ENCODE measurements at regions not wholly inside any gene's neighbourhood (a gene's known extent, or its start where the extent isn't known, plus 50 kb on each side); places are given as distances from the start of the nearest gene placed in this dataset.

- H3K36me3 ChIP-seq, result no peaks in the 10 kb centered on the region
- DNase-seq, result no peak
- peaks cover 4% of the 10 kb centered on the region for H3K4me1 ChIP-seq
- H3K9ac ChIP-seq (ENCODE audit: low read depth in 2 of 2, low read length in 2 of 2), result no peak overlapping the region
- H3K27me3 ChIP-seq, result no peaks in the 10 kb centered on the region
- intact Hi-C loops (cut with DNase I), result no loop called here
- no peak overlapping the region for H3K4me3 ChIP-seq
- TF ChIP-seq, protein P1, sequence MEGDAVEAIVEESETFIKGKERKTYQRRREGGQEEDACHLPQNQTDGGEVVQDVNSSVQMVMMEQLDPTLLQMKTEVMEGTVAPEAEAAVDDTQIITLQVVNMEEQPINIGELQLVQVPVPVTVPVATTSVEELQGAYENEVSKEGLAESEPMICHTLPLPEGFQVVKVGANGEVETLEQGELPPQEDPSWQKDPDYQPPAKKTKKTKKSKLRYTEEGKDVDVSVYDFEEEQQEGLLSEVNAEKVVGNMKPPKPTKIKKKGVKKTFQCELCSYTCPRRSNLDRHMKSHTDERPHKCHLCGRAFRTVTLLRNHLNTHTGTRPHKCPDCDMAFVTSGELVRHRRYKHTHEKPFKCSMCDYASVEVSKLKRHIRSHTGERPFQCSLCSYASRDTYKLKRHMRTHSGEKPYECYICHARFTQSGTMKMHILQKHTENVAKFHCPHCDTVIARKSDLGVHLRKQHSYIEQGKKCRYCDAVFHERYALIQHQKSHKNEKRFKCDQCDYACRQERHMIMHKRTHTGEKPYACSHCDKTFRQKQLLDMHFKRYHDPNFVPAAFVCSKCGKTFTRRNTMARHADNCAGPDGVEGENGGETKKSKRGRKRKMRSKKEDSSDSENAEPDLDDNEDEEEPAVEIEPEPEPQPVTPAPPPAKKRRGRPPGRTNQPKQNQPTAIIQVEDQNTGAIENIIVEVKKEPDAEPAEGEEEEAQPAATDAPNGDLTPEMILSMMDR (IDR thresholded peaks at IDR 0.05), result no peak
- H3K27ac ChIP-seq, result no peak overlapping the region
- no peaks in the 10 kb centered on the region for H3K9me3 ChIP-seq
Measured at GRCh38 chr4:20592013-20592412, 108.2 kb upstream of the PACRGL start.

DNA sequence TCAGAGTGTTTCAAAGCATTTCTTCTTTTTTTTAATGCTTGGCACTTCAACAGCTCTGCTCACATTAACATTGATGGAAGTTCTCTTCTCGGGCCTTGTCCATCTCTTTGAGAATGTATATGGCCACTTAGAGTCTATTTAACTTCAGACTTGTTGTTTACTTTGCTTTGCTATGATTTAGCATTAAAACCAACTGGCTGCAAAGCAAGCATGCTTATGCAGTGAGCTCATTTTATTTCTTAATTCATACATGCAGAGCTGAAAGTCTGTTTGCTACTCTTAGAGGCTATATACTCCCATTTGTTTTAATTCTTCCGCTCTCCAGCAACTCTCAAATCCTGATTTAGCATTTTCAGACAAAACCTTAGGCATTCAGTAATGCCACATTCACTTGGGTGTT, 107.6 kb upstream of the PACRGL start:
- intact Hi-C loops (cut with DNase I), result no loop called here
- Histone ChIP-seq H3K9ac (ENCODE audit: low read depth in 2 of 2, low read length in 2 of 2) (no peak overlapping the region), H3K27me3 (no peaks in the 10 kb centered on the region), H3K27ac (no peak overlapping the region), H3K4me3 (no peak overlapping the region), H3K9me3 (no peaks in the 10 kb centered on the region), H3K36me3 (no peaks in the 10 kb centered on the region), H3K4me1 (peaks cover 4% of the 10 kb centered on the region)
- DNase-seq, result no peak
- TF ChIP-seq, protein P1 (IDR thresholded peaks at IDR 0.05), result no peak

- no peaks in the 10 kb centered on the region for H3K4me1 ChIP-seq
- intact Hi-C loops (cut with DNase I), result no loop called here
- no peaks in the 10 kb centered on the region for H3K27me3 ChIP-seq
- H3K9ac ChIP-seq (ENCODE audit: low read depth in 2 of 2, low read length in 2 of 2), result no peak overlapping the region
- H3K4me3 ChIP-seq, result no peak overlapping the region
- DNase-seq, result no peak
- TF ChIP-seq, protein P1 (IDR thresholded peaks at IDR 0.05), result no peak
- no peaks in the 10 kb centered on the region for H3K36me3 ChIP-seq
- H3K27ac ChIP-seq, result no peak overlapping the region
- H3K9me3 ChIP-seq, result no peaks in the 10 kb centered on the region
Measured at GRCh38 chr4:20598626-20599025, 101.6 kb upstream of the PACRGL start.

DNA sequence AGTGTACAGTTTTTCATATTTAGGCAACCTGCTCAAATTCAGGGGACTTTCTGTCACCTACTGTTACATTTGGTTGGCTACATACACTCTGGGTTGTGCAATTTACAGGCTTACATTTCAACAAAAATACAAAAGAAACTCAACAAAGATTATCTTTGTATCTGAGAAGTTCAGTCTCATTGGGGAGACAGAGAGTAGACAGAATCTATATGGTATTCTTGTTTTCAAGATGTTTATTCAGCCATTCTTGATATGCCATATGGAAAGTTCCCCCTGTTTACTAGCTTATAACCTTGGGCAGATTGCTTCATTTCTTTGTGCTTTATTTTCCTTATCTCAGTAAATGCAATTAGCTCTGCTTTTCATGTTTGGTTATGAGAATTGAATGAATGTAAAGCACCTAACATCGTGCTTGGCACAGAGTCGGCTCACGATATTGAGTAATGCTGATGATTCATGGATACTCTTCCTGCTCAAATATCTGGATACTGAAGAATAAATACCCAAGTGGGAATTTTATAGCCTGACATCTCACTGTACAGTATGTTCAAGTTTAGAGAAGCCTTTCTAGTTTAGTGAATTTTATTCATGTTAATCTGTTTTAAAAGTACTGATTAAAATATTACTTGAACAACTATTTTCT, 96.5 kb upstream of the PACRGL start:
- no peaks in the 10 kb centered on the region for H3K4me1 ChIP-seq
- H3K27ac ChIP-seq, result no peak overlapping the region
- H3K4me3 ChIP-seq, result no peak overlapping the region
- no peaks in the 10 kb centered on the region for H3K36me3 ChIP-seq
- DNase-seq, result no peak
- no peak overlapping the region for H3K9ac ChIP-seq (ENCODE audit: low read depth in 2 of 2, low read length in 2 of 2)
- intact Hi-C loops (cut with DNase I), result no loop called here
- no peaks in the 10 kb centered on the region for H3K9me3 ChIP-seq
- TF ChIP-seq, protein P1 (IDR thresholded peaks at IDR 0.05), result no peak
- H3K27me3 ChIP-seq, result no peaks in the 10 kb centered on the region

DNA sequence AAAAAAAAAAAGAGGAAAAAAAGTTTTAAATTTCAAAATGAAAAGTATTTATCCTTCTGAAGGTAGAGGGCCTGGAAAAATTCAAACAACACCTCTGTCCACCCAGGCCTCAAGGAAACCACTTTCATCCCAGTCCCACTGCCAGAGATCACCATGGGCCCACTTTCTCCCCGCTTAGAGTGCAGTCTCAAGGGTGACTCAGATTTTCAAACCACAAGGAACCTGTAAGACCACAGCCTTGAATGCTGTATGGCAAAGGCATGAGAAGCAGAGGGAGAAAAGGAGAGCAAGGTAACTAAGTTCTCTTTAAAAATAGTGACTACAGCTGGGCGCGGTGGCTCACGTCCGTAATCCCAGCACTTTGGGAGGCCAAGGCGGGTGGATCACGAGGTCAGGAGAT, 87.9 kb upstream of the PACRGL start:
- Histone ChIP-seq H3K9me3 (no peaks in the 10 kb centered on the region), H3K36me3 (no peaks in the 10 kb centered on the region), H3K4me3 (no peak overlapping the region), H3K27ac (no peak overlapping the region), H3K27me3 (no peaks in the 10 kb centered on the region), H3K4me1 (no peaks in the 10 kb centered on the region), H3K9ac (ENCODE audit: low read depth in 2 of 2, low read length in 2 of 2) (no peak overlapping the region)
- no peak for DNase-seq
- intact Hi-C loops (cut with DNase I), result no loop called here
- TF ChIP-seq, protein P1 (IDR thresholded peaks at IDR 0.05), result no peak

All from colonic mucosa (tissue), 4 donors.